DMS 273 treated with DMSO at 0.1 percent for 48 hours (cell line): ENCODE measurements at regions not wholly inside any gene's neighbourhood (a gene's known extent, or its start where the extent isn't known, plus 50 kb on each side); places are given as distances from the start of the nearest gene placed in this dataset.

Experiments used
- DNase-seq: peaks from one replicate; lab custom pipeline; 2025; lab: John Stamatoyannopoulos, UW

GRCh38 chr6:74879976-74880375, 325.9 kb downstream of the COL12A1 start:
- no peak for DNase-seq

GRCh38 chr6:74879234-74879633, 326.6 kb downstream of the COL12A1 start:
- no peak for DNase-seq

DNA sequence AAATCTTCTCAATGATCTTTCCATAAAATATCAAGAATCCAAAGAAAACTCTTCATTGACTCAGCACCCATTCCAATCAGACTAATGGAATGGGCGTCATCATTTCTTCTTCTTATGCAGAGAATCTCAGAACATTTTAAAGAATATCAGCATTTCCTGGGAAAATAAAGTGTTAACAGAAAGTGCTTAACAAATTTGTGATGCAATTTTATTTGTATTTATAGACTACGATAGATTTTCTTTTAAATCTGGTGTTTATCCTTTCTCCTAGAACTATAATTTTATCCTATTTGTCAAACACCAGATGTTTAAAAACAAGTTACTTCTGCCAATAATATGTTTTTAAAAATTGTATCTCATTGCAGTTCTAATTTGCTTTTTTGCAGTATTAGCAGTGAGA, 330.7 kb downstream of the COL12A1 start:
- no peak for DNase-seq

GRCh38 chr6:74872754-74873476, 332.9 kb downstream of the COL12A1 start:
- DNase-seq, result no peak

- DNase-seq, result no peak
Observed at GRCh38 chr6:74871757-74872156, 334.1 kb downstream of the COL12A1 start.

DNA sequence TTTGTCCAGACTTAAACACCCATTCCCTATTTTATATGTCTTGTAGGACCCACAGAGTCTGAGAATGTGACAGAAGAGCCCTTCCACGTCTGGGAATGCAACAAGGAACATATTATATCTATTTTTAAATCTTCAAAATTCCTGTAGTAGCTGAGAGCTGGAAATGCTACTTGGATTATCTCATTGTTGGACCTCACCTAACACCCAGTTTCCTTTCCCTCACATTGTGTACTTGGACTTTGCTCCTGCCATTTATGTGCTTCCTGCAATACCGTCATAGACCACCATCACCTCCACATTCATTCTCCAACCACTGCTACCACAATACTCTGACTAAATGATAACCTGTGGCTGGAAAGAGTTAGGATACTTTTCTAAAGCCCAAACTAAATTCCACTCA, 335.4 kb downstream of the COL12A1 start:
- DNase-seq, result no peak

- no peak for DNase-seq
Observed at GRCh38 chr6:74867291-74867690, 338.6 kb downstream of the COL12A1 start.

DNA sequence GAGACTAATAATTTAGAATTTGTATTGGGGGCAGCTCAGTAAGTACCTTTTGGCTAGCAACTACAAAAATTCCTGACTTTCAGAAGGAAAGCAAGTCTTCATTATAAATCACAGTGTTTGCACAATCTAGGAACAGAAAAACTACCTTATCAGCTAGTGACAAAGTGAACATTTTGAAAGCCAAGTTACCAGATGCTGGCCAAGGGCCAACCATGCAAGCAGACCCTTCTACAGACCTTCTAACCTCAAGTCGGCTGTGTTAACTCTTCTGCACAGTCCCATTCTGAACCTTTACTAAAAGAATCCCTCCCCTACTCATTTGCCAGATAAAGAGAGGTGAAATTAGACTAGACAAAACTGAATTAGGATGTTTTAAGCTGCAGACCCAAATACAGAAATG, 341.9 kb downstream of the COL12A1 start:
- no peak for DNase-seq

DNA sequence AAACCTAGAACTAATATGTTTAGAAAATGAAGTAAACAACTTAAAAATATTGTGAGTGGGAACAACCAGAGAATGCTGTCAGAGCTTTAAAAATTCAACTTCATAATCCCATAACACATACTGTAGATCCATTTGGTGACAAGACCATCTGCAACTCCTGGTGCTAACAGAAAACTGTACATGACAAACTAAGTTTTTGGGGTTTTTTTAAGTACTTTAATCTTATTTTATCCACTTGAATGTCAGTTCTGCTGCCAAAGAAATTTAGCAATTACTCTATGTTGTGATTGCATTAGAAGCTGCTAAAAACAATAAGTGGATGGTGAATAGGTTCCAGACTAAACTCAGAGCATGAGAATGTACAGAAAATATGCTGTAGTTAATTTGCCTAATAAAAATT, 345.4 kb downstream of the COL12A1 start:
- no peak for DNase-seq

DNA sequence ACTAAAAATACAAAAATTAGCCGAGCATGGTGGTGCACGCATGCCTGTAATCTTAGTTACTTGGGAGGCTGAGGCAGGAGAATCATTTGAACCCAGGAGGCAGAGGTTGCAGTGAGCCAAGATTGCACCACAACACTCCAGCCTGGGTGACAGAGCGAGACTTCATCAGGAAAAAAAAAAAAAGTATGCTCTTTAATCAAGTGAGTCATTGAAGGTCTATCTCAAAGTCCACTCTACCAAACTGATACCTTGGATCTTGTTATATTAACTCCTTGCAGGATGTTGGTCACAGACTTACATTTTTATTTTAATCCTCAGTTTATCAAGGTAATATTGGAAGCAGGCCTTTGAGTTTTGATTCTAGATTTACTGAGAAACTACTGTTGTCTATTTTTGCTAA, 348.7 kb downstream of the COL12A1 start:
- DNase-seq, result no peak

- DNase-seq, result no peak
Observed at GRCh38 chr6:74853991-74854390, 351.9 kb downstream of the COL12A1 start.

- DNase-seq, result no peak
Observed at GRCh38 chr6:74851596-74851995, 354.3 kb downstream of the COL12A1 start.

GRCh38 chr6:74840953-74841352, 364.9 kb downstream of the COL12A1 start:
- no peak for DNase-seq

GRCh38 chr6:74834967-74835366, 370.9 kb downstream of the COL12A1 start:
- no peak for DNase-seq

DNA sequence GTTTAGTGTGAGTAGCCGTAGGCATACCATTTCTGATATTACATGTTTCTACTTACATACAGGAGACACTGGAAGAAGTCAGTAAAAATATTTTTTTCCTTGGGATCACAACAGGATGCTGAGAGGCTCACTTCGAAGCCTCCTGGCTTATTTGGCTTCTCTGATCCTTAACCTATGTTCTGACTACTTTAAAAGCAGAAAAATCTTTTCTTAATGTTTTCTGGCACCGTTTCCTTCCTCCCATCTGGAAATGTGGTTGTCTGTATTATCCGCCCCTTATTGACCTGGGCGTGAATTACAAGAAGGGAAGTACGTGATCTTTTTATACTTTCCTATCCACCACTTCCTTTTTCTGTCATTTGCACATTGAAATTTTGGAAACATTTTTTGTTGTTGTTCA, 379.6 kb downstream of the COL12A1 start:
- DNase-seq, result no peak

DNA sequence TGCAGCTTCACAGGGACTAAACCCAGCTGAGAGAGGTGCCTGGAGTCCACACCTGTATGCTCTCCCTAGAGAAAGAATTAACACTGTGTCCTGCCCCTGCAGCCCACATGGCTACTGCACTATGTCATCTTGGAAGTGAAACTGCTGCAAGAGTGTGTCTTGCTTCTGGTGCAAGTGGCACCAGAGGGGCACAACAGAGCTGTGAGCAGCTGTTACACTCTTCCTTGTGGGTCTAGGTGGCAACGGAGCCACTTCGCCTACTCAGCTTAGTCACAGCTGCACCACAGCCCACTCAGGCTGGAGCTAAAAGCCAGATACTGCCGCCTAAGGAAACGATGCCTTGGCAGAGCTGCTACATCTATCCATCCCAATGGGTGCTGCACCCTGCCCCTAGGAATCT, 391.4 kb downstream of the COL12A1 start:
- no peak for DNase-seq

DNA sequence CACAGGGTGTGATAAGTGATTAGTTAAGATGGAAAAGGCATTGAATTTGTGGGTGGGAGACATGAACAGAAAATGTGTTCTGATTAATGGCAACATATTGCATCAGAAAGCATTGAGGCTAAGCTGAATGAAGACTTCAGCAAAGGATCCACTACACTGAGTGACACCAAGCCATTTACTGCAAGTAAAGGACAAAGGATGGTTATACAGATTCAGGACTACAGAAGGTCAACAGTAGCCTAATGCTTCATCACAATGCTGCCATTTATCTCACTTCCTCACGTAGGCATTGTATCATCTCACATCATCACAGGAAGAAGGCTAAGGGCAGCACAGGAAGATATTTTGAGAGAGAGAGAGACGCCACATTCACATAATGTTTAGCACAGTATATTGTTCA, 398.2 kb downstream of the COL12A1 start:
- DNase-seq, result no peak

DNA sequence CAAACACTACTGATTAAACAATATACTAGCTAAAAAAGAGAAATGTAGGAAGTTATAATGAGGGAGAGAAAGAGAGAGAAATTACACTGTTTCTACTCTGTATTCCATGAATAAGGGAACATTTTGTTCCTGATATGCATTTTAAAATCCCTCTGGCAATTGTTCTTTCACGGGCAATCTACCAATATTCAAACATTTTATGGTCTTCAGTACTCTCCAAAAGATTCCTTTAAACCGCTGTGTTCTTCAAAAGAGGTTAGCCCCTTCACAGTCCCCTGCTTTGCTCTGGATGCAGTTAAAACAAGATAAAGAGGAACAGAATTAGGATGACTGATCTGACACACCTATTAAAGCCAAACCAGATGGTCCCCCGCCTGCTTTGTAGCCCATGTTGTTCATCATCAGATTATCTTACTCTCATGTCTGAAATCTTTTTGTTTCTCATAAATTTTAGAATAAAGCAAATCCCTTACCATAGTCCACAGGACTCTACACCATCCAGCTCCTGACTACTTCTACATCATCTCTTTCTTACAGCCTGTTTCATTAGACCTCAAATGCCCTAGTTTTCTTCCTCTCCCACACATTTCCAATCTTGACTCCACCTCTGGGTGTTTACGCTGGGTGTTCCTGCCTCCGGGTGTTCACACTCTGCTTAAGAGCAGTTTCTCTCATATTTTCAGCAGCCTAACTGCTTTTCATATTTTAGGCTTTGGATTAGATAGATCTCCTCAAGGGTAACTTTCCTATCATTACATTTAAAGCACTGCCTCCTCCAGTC, 399.7 kb downstream of the COL12A1 start:
- no peak for DNase-seq

GRCh38 chr6:74798302-74798701, 407.6 kb downstream of the COL12A1 start:
- no peak for DNase-seq

- no peak for DNase-seq
Observed at GRCh38 chr6:74785236-74785635, 420.6 kb downstream of the COL12A1 start.

DNA sequence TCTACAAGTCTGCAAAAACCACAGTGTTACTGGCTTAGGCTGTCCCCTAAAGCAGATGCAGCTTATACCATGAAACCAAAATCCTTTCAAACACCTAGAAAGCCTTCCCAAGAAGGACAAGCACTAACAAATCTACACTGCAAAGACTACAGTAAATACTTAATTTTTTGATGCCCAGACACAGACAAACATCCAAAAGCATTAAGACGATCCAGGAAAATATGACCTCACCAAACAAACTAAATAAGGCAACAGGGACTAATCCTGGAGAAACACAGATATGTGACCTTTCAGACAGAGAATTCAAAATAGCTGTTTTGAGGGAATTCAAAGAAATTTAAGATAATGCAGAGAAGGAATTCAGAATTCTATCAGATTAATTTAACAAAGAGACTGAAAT, 423.5 kb downstream of the COL12A1 start:
- DNase-seq, result no peak

DNA sequence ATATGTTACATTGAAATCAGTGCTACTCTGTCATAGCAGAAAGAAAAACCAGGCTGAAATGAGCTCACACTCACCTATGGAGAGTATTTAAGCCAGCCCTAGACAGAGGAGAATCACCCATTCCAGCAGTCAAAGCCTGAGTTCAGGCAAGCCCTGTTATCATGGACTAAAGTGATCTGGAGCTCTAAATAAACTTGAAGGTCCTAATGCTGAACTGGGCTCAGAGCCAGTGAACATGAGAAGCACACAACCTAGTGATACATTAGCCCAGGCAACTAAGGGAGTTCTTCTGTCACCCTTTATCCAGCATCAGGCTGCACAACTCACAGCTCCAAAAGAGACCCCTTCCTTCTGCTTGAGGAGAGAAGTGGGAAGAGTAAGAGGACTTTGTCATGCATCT, 425.0 kb downstream of the COL12A1 start:
- DNase-seq, result no peak

GRCh38 chr6:74768738-74769137, 437.1 kb downstream of the COL12A1 start:
- DNase-seq, result no peak

DNA sequence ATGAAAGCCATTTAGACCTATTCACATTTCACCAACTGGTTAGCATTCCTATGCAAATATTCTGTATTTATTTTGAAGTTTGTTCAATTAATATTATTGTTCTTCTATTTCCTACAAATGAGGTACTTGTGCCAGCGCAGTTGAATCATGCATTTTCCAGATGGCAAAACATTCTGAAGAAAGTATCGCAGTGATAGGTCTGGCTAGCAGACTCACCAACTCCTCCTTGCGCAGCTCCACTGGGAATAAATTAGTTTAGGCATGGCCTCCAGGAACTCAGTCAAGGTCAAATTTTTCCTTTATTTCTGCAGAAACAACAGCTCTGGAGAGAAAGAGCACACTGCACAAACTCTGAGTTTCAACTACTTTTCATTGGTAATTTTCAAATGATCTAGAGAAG, 437.7 kb downstream of the COL12A1 start:
- DNase-seq, result no peak
